ENCODE measurements at regions not wholly inside any gene's neighbourhood (a gene's known extent, or its start where the extent isn't known, plus 50 kb on each side); places are given as distances from the start of the nearest gene placed in this dataset.

DNA sequence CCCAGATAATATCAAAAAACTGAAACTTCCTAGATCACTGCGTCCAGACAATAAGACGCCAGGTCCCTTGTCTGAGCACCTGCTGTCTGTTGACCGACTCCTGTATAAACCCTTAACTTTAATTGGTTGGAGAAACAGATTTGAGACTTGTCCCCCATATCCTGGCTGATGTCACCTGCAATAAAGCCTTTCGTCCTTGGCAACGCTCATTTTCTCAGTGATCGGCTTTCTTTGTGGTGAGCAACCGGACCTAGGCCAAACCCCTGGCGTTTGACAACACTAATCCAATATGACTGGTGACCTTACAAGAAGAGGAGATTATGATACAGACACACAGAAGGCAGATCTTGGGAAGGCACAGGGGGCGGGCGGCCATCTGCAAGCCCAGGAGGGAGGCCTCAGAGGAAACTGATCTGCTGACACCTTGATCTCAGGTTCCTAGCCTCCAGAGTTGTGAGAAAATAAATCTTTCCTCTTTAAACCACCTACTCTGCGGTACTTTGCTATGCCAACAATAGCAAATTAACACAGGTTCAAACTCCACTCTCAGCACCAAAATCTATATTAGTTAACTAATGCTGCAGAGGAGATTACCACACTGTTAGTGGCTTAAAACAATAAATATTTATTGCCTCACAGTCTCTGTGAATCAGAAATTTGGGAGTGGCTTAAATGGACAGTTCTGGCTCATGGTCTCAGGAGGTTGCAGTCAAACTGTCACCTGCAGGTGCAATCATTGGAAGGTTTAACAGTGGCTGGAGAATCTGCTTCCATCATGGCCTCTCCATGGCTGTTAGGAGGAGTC, 178.7 kb downstream of the OTOR start:
- no peak for ATAC-seq
- CTCF ChIA-PET, result no interaction called here
- H3K27ac Mint-ChIP-seq, result no peak overlapping the region
- POLR2A ChIA-PET, result interaction anchor here (0.7 kb wide), 1 partner anchor 968 kb away, joined by 3 read pairs; no protein-coding TSS in a partner anchor
- DNase-seq, result no peak
- H3K4me3 Mint-ChIP-seq, result no peak overlapping the region
- H3K36me3 Mint-ChIP-seq (ENCODE audit: low read depth), result no peaks in the 10 kb centered on the region
- no peaks in the 10 kb centered on the region for H3K27me3 Mint-ChIP-seq (ENCODE audit: low read depth)
- no peaks in the 10 kb centered on the region for H3K4me1 Mint-ChIP-seq (ENCODE audit: low read depth)
- H3K9me3 Mint-ChIP-seq (ENCODE audit: insufficient read depth), result no peaks in the 10 kb centered on the region

- DNase-seq (no peak), ATAC-seq (no peak)
- Mint-ChIP-seq H3K4me1 (ENCODE audit: low read depth) (no peaks in the 10 kb centered on the region), H3K27ac (no peak overlapping the region), H3K27me3 (ENCODE audit: low read depth) (no peaks in the 10 kb centered on the region), H3K36me3 (ENCODE audit: low read depth) (no peaks in the 10 kb centered on the region), H3K4me3 (no peak overlapping the region), H3K9me3 (ENCODE audit: insufficient read depth) (no peaks in the 10 kb centered on the region)
- POLR2A ChIA-PET, result no interaction called here
- CTCF ChIA-PET, result no interaction called here
Observed at GRCh38 chr20:16929756-16930155, 181.6 kb downstream of the OTOR start.

GRCh38 chr20:16930656-16931055, 182.5 kb downstream of the OTOR start:
- H3K9me3 Mint-ChIP-seq (ENCODE audit: insufficient read depth), result no peaks in the 10 kb centered on the region
- H3K36me3 Mint-ChIP-seq (ENCODE audit: low read depth), result no peaks in the 10 kb centered on the region
- POLR2A ChIA-PET, result no interaction called here
- CTCF ChIA-PET, result no interaction called here
- no peaks in the 10 kb centered on the region for H3K4me1 Mint-ChIP-seq (ENCODE audit: low read depth)
- no peak overlapping the region for H3K4me3 Mint-ChIP-seq
- H3K27ac Mint-ChIP-seq, result no peak overlapping the region
- H3K27me3 Mint-ChIP-seq (ENCODE audit: low read depth), result no peaks in the 10 kb centered on the region
- DNase-seq (no peak), ATAC-seq (no peak)

GRCh38 chr20:16939051-16939450, 190.9 kb downstream of the OTOR start:
- CTCF ChIA-PET, result no interaction called here
- H3K4me3 Mint-ChIP-seq, result no peak overlapping the region
- no peak for DNase-seq
- no peak for ATAC-seq
- H3K36me3 Mint-ChIP-seq (ENCODE audit: low read depth), result no peaks in the 10 kb centered on the region
- no peaks in the 10 kb centered on the region for H3K9me3 Mint-ChIP-seq (ENCODE audit: insufficient read depth)
- no peaks in the 10 kb centered on the region for H3K4me1 Mint-ChIP-seq (ENCODE audit: low read depth)
- POLR2A ChIA-PET, result interaction anchor here (0.6 kb wide), 1 partner anchor 165 kb away, joined by 3 read pairs; no protein-coding TSS in a partner anchor
- H3K27me3 Mint-ChIP-seq (ENCODE audit: low read depth), result no peaks in the 10 kb centered on the region
- no peak overlapping the region for H3K27ac Mint-ChIP-seq

DNA sequence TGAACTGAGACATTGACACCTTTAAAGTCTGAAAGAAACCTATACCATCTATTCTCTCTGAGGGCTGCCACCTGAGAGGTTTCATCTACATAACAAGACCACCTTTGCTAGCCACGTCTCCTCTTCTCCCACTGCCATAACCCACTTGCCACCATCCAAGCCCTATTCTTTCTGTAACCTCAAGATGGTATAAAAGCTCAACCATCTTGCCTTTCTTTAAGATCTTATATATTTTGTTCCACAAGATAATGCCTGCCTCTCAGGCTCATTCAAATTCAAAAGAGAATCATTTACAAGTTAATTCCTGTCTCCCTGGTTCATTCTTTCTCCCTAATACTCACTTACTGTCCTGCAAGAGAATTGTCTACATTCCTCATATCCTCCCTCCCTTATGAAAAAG, 192.5 kb downstream of the OTOR start:
- no peak for ATAC-seq
- CTCF ChIA-PET, result no interaction called here
- Mint-ChIP-seq H3K27me3 (ENCODE audit: low read depth) (no peaks in the 10 kb centered on the region), H3K36me3 (ENCODE audit: low read depth) (no peaks in the 10 kb centered on the region), H3K9me3 (ENCODE audit: insufficient read depth) (no peaks in the 10 kb centered on the region), H3K27ac (no peak overlapping the region), H3K4me1 (ENCODE audit: low read depth) (no peaks in the 10 kb centered on the region), H3K4me3 (no peak overlapping the region)
- POLR2A ChIA-PET, result no interaction called here
- no peak for DNase-seq

- no peak for ATAC-seq
- no peaks in the 10 kb centered on the region for H3K27me3 Mint-ChIP-seq (ENCODE audit: low read depth)
- H3K4me3 Mint-ChIP-seq, result no peak overlapping the region
- no peaks in the 10 kb centered on the region for H3K9me3 Mint-ChIP-seq (ENCODE audit: insufficient read depth)
- CTCF ChIA-PET, result no interaction called here
- H3K4me1 Mint-ChIP-seq (ENCODE audit: low read depth), result no peaks in the 10 kb centered on the region
- no peak for DNase-seq
- POLR2A ChIA-PET, result no interaction called here
- H3K27ac Mint-ChIP-seq, result no peak overlapping the region
- no peaks in the 10 kb centered on the region for H3K36me3 Mint-ChIP-seq (ENCODE audit: low read depth)
Observed at GRCh38 chr20:16942051-16942450, 193.9 kb downstream of the OTOR start.

GRCh38 chr20:16942756-16943155, 194.6 kb downstream of the OTOR start:
- Mint-ChIP-seq H3K4me1 (ENCODE audit: low read depth) (no peaks in the 10 kb centered on the region), H3K4me3 (no peak overlapping the region), H3K9me3 (ENCODE audit: insufficient read depth) (no peaks in the 10 kb centered on the region), H3K36me3 (ENCODE audit: low read depth) (no peaks in the 10 kb centered on the region), H3K27ac (no peak overlapping the region), H3K27me3 (ENCODE audit: low read depth) (no peaks in the 10 kb centered on the region)
- no peak for DNase-seq
- POLR2A ChIA-PET, result no interaction called here
- no peak for ATAC-seq
- CTCF ChIA-PET, result no interaction called here

GRCh38 chr20:16944745-16945144, 196.6 kb downstream of the OTOR start:
- POLR2A ChIA-PET, result no interaction called here
- no peak for DNase-seq
- Mint-ChIP-seq H3K27ac (no peak overlapping the region), H3K27me3 (ENCODE audit: low read depth) (no peaks in the 10 kb centered on the region), H3K4me1 (ENCODE audit: low read depth) (no peaks in the 10 kb centered on the region), H3K36me3 (ENCODE audit: low read depth) (no peaks in the 10 kb centered on the region), H3K4me3 (no peak overlapping the region), H3K9me3 (ENCODE audit: insufficient read depth) (no peaks in the 10 kb centered on the region)
- CTCF ChIA-PET, result no interaction called here
- no peak for ATAC-seq

DNA sequence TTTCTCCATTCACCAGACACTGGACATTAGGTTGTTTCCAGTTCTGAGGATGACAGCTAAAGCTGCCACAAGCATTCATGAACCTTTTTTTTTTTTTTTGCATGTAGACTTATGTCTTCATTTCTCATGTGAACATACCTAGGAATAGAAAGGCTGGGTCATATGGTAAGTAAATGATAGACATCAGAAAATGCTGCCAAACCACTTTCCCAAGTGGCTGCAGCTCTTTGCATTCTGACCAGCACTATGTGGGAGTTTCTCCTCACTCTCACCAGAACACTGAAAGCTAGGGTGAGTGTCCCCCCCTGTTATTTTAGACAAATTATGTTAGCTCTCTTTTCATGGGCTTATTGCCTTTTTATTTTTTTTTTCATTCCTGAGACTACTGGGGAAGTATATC, 197.5 kb downstream of the OTOR start:
- ChIA-PET CTCF (no interaction called here), POLR2A (no interaction called here)
- ATAC-seq (no peak), DNase-seq (no peak)
- no peak overlapping the region for H3K27ac Mint-ChIP-seq
- no peaks in the 10 kb centered on the region for H3K27me3 Mint-ChIP-seq (ENCODE audit: low read depth)
- no peak overlapping the region for H3K4me3 Mint-ChIP-seq
- no peaks in the 10 kb centered on the region for H3K36me3 Mint-ChIP-seq (ENCODE audit: low read depth)
- H3K9me3 Mint-ChIP-seq (ENCODE audit: insufficient read depth), result no peaks in the 10 kb centered on the region
- no peaks in the 10 kb centered on the region for H3K4me1 Mint-ChIP-seq (ENCODE audit: low read depth)

GRCh38 chr20:16946097-16946496, 197.9 kb downstream of the OTOR start:
- H3K36me3 Mint-ChIP-seq (ENCODE audit: low read depth), result no peaks in the 10 kb centered on the region
- H3K9me3 Mint-ChIP-seq (ENCODE audit: insufficient read depth), result no peaks in the 10 kb centered on the region
- H3K27me3 Mint-ChIP-seq (ENCODE audit: low read depth), result no peaks in the 10 kb centered on the region
- DNase-seq, result no peak
- no peak overlapping the region for H3K4me3 Mint-ChIP-seq
- no peak for ATAC-seq
- POLR2A ChIA-PET, result no interaction called here
- CTCF ChIA-PET, result no interaction called here
- H3K27ac Mint-ChIP-seq, result no peak overlapping the region
- H3K4me1 Mint-ChIP-seq (ENCODE audit: low read depth), result no peaks in the 10 kb centered on the region

- CTCF ChIA-PET, result no interaction called here
- Mint-ChIP-seq H3K27me3 (ENCODE audit: low read depth) (no peaks in the 10 kb centered on the region), H3K4me1 (ENCODE audit: low read depth) (no peaks in the 10 kb centered on the region), H3K36me3 (ENCODE audit: low read depth) (no peaks in the 10 kb centered on the region), H3K9me3 (ENCODE audit: insufficient read depth) (no peaks in the 10 kb centered on the region), H3K27ac (no peak overlapping the region), H3K4me3 (no peak overlapping the region)
- ATAC-seq (no peak), DNase-seq (no peak)
- POLR2A ChIA-PET, result no interaction called here
Observed at GRCh38 chr20:16947479-16947878, 199.3 kb downstream of the OTOR start.

DNA sequence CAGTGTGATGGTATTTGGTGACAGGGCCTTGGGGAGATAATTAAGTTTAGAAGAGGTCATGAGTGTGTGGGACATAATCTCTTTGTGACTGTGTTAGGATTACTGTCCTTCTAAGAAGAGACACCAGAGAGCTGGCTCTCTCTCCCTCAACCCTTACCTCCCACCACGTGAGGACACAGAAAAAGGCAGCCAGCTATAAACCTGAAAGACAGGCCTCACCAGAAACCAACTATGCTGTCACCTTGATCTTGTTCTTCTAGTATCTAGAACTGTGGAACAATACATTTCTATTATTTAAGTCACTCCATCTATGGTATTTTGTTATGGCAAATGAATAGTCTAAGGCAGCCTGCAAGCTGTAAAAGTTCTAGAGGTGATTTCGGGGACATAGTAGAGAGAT, 203.7 kb downstream of the OTOR start:
- no peak for DNase-seq
- H3K27me3 Mint-ChIP-seq (ENCODE audit: low read depth), result no peaks in the 10 kb centered on the region
- CTCF ChIA-PET, result no interaction called here
- H3K36me3 Mint-ChIP-seq (ENCODE audit: low read depth), result no peaks in the 10 kb centered on the region
- H3K4me1 Mint-ChIP-seq (ENCODE audit: low read depth), result no peaks in the 10 kb centered on the region
- no peak for ATAC-seq
- no peak overlapping the region for H3K27ac Mint-ChIP-seq
- H3K9me3 Mint-ChIP-seq (ENCODE audit: insufficient read depth), result no peaks in the 10 kb centered on the region
- H3K4me3 Mint-ChIP-seq, result no peak overlapping the region
- POLR2A ChIA-PET, result no interaction called here

DNA sequence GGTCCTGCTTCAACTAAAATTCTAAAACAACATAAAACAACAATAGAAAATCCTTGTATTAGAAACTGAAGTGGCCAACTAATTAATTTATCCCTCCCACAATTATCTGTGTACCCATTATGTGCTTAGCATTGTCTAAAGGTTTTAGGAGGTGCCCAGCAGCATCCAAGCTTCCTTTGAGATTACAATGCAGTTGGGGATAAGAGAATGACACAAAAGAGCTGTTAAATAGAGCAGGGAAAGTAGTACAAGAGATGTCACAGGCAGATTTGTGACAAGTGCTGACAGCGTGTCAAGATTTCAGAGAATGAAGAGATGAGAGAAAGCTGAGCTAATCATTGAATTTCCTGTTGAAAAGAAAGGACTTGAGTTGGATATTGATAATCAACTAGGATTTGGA, 204.8 kb downstream of the OTOR start:
- H3K9me3 Mint-ChIP-seq (ENCODE audit: insufficient read depth), result no peaks in the 10 kb centered on the region

More for the DNA sequence above, 204.8 kb downstream of the OTOR start:
- no peak overlapping the region for H3K27ac Mint-ChIP-seq
- H3K4me1 Mint-ChIP-seq (ENCODE audit: low read depth), result no peaks in the 10 kb centered on the region
- H3K4me3 Mint-ChIP-seq, result no peak overlapping the region
- no peaks in the 10 kb centered on the region for H3K27me3 Mint-ChIP-seq (ENCODE audit: low read depth)
- no peaks in the 10 kb centered on the region for H3K36me3 Mint-ChIP-seq (ENCODE audit: low read depth)
- no peak for DNase-seq
- POLR2A ChIA-PET, result no interaction called here
- CTCF ChIA-PET, result no interaction called here
- ATAC-seq, result no peak
